ENCODE measurements at regions not wholly inside any gene's neighbourhood (a gene's known extent, or its start where the extent isn't known, plus 50 kb on each side); places are given as distances from the start of the nearest gene placed in this dataset.

GRCh38 chr4:151610229-151610628, 150.6 kb downstream of the GATB start:
- no peak for DNase-seq (ENCODE audit: low spot score)

- DNase-seq (ENCODE audit: low spot score): no peak
Observed at GRCh38 chr4:151611960-151612359, 148.8 kb downstream of the GATB start.

GRCh38 chr4:151613290-151613689, 147.5 kb downstream of the GATB start:
- no peak for DNase-seq (ENCODE audit: low spot score)

GRCh38 chr4:151614561-151614960, 146.2 kb downstream of the GATB start:
- no peak for DNase-seq (ENCODE audit: low spot score)

GRCh38 chr4:151618858-151619257, 141.9 kb downstream of the GATB start:
- no peak for DNase-seq (ENCODE audit: low spot score)

- DNase-seq (ENCODE audit: low spot score): no peak
Observed at GRCh38 chr4:151620066-151620465, 140.7 kb downstream of the GATB start.
